Loucy (cell line): ENCODE measurements at regions not wholly inside any gene's neighbourhood (a gene's known extent, or its start where the extent isn't known, plus 50 kb on each side); places are given as distances from the start of the nearest gene placed in this dataset.

Source experiments
- EZH2phosphoT487 ChIP-seq: fragments of 200-600 bp; IDR thresholded peaks from 2 replicates; pipeline ENCODE4 v1.6.1; 2018; ENCODE audit warnings: antibody characterized with exemption, mild to moderate bottlenecking, moderate library complexity, borderline replicate concordance
- TF ChIP-seq, protein P1 (sequence below): fragments of 200-600 bp; sonication (generic); conservative IDR thresholded peaks from 2 replicates; pipeline ENCODE4 v1.5.1; 2014; ENCODE audit warnings: mild to moderate bottlenecking, antibody characterized with exemption, low read length

DNA sequence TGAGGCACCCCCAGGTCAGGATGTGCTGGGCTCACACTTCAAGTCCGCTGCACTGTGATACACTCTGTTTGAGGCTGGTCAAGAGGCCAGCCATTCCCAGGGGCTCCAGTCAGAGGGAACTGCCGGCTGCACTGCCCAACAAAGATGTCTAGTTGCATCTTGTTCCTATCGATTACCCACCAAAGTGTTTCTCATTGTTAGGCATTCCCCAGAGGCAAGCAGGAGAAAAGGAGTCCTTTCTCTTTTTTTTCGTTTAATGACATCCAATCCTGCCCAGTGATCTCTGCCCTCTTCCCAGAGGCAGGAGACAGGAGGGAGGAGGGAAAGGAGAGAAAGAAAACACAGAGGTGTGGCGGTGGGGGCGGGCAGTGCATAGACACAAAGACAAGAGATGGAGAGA is 150.4 kb downstream of the OMA1 start:
- TF ChIP-seq, protein P1, sequence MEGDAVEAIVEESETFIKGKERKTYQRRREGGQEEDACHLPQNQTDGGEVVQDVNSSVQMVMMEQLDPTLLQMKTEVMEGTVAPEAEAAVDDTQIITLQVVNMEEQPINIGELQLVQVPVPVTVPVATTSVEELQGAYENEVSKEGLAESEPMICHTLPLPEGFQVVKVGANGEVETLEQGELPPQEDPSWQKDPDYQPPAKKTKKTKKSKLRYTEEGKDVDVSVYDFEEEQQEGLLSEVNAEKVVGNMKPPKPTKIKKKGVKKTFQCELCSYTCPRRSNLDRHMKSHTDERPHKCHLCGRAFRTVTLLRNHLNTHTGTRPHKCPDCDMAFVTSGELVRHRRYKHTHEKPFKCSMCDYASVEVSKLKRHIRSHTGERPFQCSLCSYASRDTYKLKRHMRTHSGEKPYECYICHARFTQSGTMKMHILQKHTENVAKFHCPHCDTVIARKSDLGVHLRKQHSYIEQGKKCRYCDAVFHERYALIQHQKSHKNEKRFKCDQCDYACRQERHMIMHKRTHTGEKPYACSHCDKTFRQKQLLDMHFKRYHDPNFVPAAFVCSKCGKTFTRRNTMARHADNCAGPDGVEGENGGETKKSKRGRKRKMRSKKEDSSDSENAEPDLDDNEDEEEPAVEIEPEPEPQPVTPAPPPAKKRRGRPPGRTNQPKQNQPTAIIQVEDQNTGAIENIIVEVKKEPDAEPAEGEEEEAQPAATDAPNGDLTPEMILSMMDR = no peak
- no peak for TF ChIP-seq EZH2phosphoT487
